ENCODE measurements at regions not wholly inside any gene's neighbourhood (a gene's known extent, or its start where the extent isn't known, plus 50 kb on each side); places are given as distances from the start of the nearest gene placed in this dataset.

- no peak for DNase-seq (ENCODE audit: low read depth, low spot score)
- peaks cover 7% of the 10 kb centered on the region; the same call in 1 of the 2 replicates for H3K9me3 ChIP-seq (ENCODE audit: insufficient read depth, low read length)
- no peak for TF ChIP-seq YY1 (IDR thresholded peaks at IDR 0.05; ENCODE audit: insufficient read depth, insufficient read length)
- no peak for TF ChIP-seq SUZ12 (IDR thresholded peaks at IDR 0.05; ENCODE audit: extremely low read depth, insufficient read depth, insufficient read length)
- no peak for TF ChIP-seq ZNF274 (IDR thresholded peaks at IDR 0.05; ENCODE audit: low read depth, low read length)
Observed at GRCh38 chr13:106183410-106184065, 351.9 kb downstream of the EFNB2 start.

GRCh38 chr13:106182404-106182803 lies 353.1 kb downstream of the EFNB2 start:
- H3K9me3 ChIP-seq (ENCODE audit: insufficient read depth, low read length) = peaks cover 7% of the 10 kb centered on the region; the same call in 1 of the 2 replicates
- no peaks in the 10 kb centered on the region for H3K27me3 ChIP-seq (ENCODE audit: insufficient read depth, insufficient read length)
- no peak overlapping the region for H3K4me3 ChIP-seq (ENCODE audit: insufficient read length, low read depth)
- H3K4me1 ChIP-seq (ENCODE audit: insufficient read depth, insufficient read length) = no peaks in the 10 kb centered on the region
- no peak for DNase-seq (ENCODE audit: low read depth, low spot score)
- no peaks in the 10 kb centered on the region for H3K36me3 ChIP-seq (ENCODE audit: insufficient read depth, insufficient read length, low read length)
- H3K9ac ChIP-seq (ENCODE audit: insufficient read length, low read depth) = no peak overlapping the region
- no peak for TF ChIP-seq YY1 (IDR thresholded peaks at IDR 0.05; ENCODE audit: insufficient read depth, insufficient read length)

More at GRCh38 chr13:106183410-106184065, 351.9 kb downstream of the EFNB2 start:
- no peaks in the 10 kb centered on the region for H3K27me3 ChIP-seq (ENCODE audit: insufficient read depth, insufficient read length)
- H3K36me3 ChIP-seq (ENCODE audit: insufficient read depth, insufficient read length, low read length) = no peaks in the 10 kb centered on the region
- H3K9ac ChIP-seq (ENCODE audit: insufficient read length, low read depth) = no peak overlapping the region
- H3K4me1 ChIP-seq (ENCODE audit: insufficient read depth, insufficient read length) = no peaks in the 10 kb centered on the region
- no peak overlapping the region for H3K4me3 ChIP-seq (ENCODE audit: insufficient read length, low read depth)

DNA sequence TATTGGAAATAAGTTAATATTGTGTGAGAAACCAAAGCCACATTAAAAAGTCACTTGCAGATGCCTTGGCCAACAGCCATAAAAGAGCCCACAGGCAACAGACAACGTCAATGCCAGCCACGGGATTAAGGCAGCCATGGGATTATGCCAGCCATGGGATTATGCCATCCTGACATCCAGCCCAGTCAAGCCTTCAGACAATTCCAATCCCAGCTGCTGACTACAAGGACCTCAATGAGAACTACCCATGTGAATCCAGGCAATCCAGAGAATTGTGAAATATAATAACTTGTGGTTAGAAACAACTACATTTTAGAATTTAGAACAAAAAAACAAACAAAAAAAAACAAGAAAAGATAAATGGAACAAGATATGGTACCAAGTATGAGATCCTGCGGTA lies 356.6 kb downstream of the EFNB2 start:
- DNase-seq (ENCODE audit: low read depth, low spot score) = no peak
- Histone ChIP-seq H3K9me3 (ENCODE audit: insufficient read depth, low read length) (no peaks in the 10 kb centered on the region), H3K27me3 (ENCODE audit: insufficient read depth, insufficient read length) (no peaks in the 10 kb centered on the region), H3K9ac (ENCODE audit: insufficient read length, low read depth) (no peak overlapping the region), H3K4me3 (ENCODE audit: insufficient read length, low read depth) (no peak overlapping the region), H3K4me1 (ENCODE audit: insufficient read depth, insufficient read length) (no peaks in the 10 kb centered on the region), H3K36me3 (ENCODE audit: insufficient read depth, insufficient read length, low read length) (no peaks in the 10 kb centered on the region)
- TF ChIP-seq SUZ12 (IDR thresholded peaks at IDR 0.05; ENCODE audit: extremely low read depth, insufficient read depth, insufficient read length) (no peak), ZNF274 (IDR thresholded peaks at IDR 0.05; ENCODE audit: low read depth, low read length) (no peak), YY1 (IDR thresholded peaks at IDR 0.05; ENCODE audit: insufficient read depth, insufficient read length) (no peak)

DNA sequence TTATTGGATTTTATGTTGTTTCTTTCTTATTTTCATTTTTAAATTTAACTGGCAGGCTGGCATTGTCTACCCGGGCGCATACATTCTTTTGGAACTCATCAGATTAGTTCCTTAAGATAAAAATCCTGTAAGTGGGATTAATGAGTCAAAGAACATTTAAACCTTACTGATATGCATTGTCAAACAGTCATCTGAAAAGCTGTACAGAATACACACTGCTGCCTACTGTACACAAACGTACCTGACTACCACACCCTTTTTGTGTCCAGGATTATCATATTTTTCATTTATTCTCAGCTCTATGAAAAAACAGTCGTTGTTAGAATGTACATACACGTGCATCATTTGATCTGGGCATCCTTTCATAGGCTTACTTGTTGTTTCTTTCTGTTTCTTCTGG lies 358.3 kb downstream of the EFNB2 start:
- no peaks in the 10 kb centered on the region for H3K4me1 ChIP-seq (ENCODE audit: insufficient read depth, insufficient read length)
- H3K9me3 ChIP-seq (ENCODE audit: insufficient read depth, low read length) = no peaks in the 10 kb centered on the region
- no peak overlapping the region for H3K4me3 ChIP-seq (ENCODE audit: insufficient read length, low read depth)
- no peaks in the 10 kb centered on the region for H3K27me3 ChIP-seq (ENCODE audit: insufficient read depth, insufficient read length)
- DNase-seq (ENCODE audit: low read depth, low spot score) = no peak
- TF ChIP-seq YY1 (IDR thresholded peaks at IDR 0.05; ENCODE audit: insufficient read depth, insufficient read length) = no peak
- TF ChIP-seq SUZ12 (IDR thresholded peaks at IDR 0.05; ENCODE audit: extremely low read depth, insufficient read depth, insufficient read length) = no peak
- TF ChIP-seq ZNF274 (IDR thresholded peaks at IDR 0.05; ENCODE audit: low read depth, low read length) = no peak
- no peaks in the 10 kb centered on the region for H3K36me3 ChIP-seq (ENCODE audit: insufficient read depth, insufficient read length, low read length)
- H3K9ac ChIP-seq (ENCODE audit: insufficient read length, low read depth) = no peak overlapping the region

DNA sequence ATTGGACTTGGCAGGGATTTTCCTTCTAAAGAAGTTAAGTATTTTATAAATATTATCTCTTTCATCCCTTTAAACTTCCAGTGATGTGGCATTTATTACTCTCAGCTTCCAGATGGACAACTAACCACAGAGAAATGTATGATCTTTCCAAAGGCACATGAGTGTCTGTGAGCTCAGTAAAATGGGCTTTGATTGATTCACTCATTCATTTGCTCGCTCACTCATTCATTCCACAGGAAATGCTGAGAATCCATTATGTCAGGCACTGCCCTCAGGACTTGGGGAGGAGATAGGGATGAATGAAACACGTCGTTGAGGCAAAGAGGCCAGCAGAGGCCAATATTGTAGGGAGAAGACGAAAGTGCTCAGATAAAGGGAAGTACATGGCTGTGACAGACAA lies 359.3 kb downstream of the EFNB2 start:
- H3K4me3 ChIP-seq (ENCODE audit: insufficient read length, low read depth) = no peak overlapping the region
- no peaks in the 10 kb centered on the region for H3K9me3 ChIP-seq (ENCODE audit: insufficient read depth, low read length)
- H3K9ac ChIP-seq (ENCODE audit: insufficient read length, low read depth) = no peak overlapping the region
- no peaks in the 10 kb centered on the region for H3K4me1 ChIP-seq (ENCODE audit: insufficient read depth, insufficient read length)
- no peak for DNase-seq (ENCODE audit: low read depth, low spot score)
- TF ChIP-seq SUZ12 (IDR thresholded peaks at IDR 0.05; ENCODE audit: extremely low read depth, insufficient read depth, insufficient read length) = no peak
- TF ChIP-seq ZNF274 (IDR thresholded peaks at IDR 0.05; ENCODE audit: low read depth, low read length) = no peak
- no peak for TF ChIP-seq YY1 (IDR thresholded peaks at IDR 0.05; ENCODE audit: insufficient read depth, insufficient read length)
- H3K27me3 ChIP-seq (ENCODE audit: insufficient read depth, insufficient read length) = no peaks in the 10 kb centered on the region
- no peaks in the 10 kb centered on the region for H3K36me3 ChIP-seq (ENCODE audit: insufficient read depth, insufficient read length, low read length)

DNA sequence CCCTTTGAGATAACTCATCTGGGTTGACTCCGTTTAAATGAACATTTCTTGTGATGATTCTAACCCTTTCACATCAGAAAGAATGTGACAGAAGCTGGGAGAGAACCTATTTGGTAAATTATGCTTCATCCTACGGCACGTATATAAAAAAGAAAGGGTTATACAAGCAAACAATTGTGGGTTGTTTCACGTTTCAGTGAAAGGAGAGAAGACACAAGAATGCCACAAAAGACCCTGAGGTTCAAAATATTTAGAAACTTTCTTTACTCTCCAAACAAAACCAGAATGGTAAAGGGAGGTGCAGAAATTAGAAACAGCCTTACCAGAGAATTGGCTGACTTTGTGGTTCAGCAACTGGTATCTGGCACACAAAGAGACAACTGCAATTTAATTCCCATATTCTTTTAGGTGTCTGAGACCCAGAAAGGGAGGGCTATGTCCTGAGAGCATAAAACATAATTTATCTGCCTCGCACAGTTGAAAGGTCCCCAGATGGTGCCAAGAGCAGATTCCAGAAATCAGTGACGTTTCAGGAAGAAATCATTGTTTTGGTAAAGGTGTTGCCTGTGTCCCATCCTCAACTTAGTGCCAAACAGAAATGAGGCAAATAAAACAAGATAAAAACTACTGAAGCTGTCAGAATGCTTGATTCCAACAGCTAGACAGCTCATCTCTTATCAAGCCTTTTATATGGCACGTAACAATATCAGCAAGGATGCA lies 361.4 kb downstream of the EFNB2 start:
- no peak for TF ChIP-seq YY1 (IDR thresholded peaks at IDR 0.05; ENCODE audit: insufficient read depth, insufficient read length)
- no peak for TF ChIP-seq ZNF274 (IDR thresholded peaks at IDR 0.05; ENCODE audit: low read depth, low read length)
- no peak for TF ChIP-seq SUZ12 (IDR thresholded peaks at IDR 0.05; ENCODE audit: extremely low read depth, insufficient read depth, insufficient read length)
- Histone ChIP-seq H3K9ac (ENCODE audit: insufficient read length, low read depth) (no peak overlapping the region), H3K4me3 (ENCODE audit: insufficient read length, low read depth) (no peak overlapping the region)

DNA sequence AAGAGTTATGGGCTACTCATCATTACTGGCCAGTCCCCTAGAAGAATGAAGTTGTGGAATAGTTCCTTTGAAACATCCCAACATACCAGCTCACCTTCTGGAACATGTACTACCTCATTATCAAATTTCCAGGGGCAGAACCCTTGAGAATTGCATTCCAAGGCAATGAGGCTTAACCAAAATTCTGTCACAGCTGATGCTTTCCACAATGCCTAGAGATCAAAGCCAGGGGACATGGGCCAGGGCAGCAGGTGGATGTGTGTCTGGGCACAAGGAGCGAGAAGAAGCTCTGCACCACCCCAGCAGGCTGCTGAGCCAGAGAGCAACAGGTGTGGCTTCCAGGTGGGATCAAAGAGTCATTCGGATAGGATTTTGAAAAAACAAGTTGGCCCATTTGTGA lies 362.1 kb downstream of the EFNB2 start:
- Histone ChIP-seq H3K9ac (ENCODE audit: insufficient read length, low read depth) (no peak overlapping the region), H3K27me3 (ENCODE audit: insufficient read depth, insufficient read length) (no peaks in the 10 kb centered on the region), H3K4me1 (ENCODE audit: insufficient read depth, insufficient read length) (no peaks in the 10 kb centered on the region), H3K9me3 (ENCODE audit: insufficient read depth, low read length) (no peaks in the 10 kb centered on the region), H3K4me3 (ENCODE audit: insufficient read length, low read depth) (no peak overlapping the region), H3K36me3 (ENCODE audit: insufficient read depth, insufficient read length, low read length) (no peaks in the 10 kb centered on the region)
- no peak for TF ChIP-seq YY1 (IDR thresholded peaks at IDR 0.05; ENCODE audit: insufficient read depth, insufficient read length)
- TF ChIP-seq ZNF274 (IDR thresholded peaks at IDR 0.05; ENCODE audit: low read depth, low read length) = no peak
- no peak for TF ChIP-seq SUZ12 (IDR thresholded peaks at IDR 0.05; ENCODE audit: extremely low read depth, insufficient read depth, insufficient read length)
- no peak for DNase-seq (ENCODE audit: low read depth, low spot score)

More for the DNA sequence above, 361.4 kb downstream of the EFNB2 start:
- no peaks in the 10 kb centered on the region for H3K4me1 ChIP-seq (ENCODE audit: insufficient read depth, insufficient read length)
- no peaks in the 10 kb centered on the region for H3K27me3 ChIP-seq (ENCODE audit: insufficient read depth, insufficient read length)
- no peak for DNase-seq (ENCODE audit: low read depth, low spot score)
- no peaks in the 10 kb centered on the region for H3K9me3 ChIP-seq (ENCODE audit: insufficient read depth, low read length)
- H3K36me3 ChIP-seq (ENCODE audit: insufficient read depth, insufficient read length, low read length) = no peaks in the 10 kb centered on the region
